Dedifferentiated amniotic fluid mesenchymal stem cell (primary cell): ENCODE measurements at regions not wholly inside any gene's neighbourhood (a gene's known extent, or its start where the extent isn't known, plus 50 kb on each side); places are given as distances from the start of the nearest gene placed in this dataset.
"Not testable (repeated sequence)": the region's sequence is repeated elsewhere in the genome, so short reads cannot be mapped to it uniquely, and the experiment has no call there.

ENCODE experiments used
- DNase-seq: peaks from one replicate; pipeline ENCODE4 v3.0.0-alpha.2; 2016; ENCODE audit errors: extremely low spot score

DNA sequence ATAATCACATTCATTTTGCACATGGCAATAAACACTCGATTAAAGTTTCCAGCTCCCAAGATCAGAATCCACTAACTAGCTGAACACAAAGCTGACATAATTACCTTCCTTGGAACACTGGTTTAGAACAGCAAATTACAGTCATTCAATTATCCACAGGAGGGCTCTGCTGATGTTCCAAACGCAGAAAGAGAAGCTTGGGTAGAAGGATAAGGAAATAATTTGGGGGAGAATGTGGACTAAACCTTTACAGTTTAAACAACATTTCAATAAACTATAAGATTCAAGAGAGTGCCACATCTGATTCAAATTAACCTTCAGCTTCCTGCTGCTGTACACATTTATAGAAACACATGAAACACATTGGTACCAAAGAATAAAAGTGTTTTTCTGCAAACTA is 67.8 kb upstream of the ARL4C start:
- DNase-seq: peak; percentile 48

DNA sequence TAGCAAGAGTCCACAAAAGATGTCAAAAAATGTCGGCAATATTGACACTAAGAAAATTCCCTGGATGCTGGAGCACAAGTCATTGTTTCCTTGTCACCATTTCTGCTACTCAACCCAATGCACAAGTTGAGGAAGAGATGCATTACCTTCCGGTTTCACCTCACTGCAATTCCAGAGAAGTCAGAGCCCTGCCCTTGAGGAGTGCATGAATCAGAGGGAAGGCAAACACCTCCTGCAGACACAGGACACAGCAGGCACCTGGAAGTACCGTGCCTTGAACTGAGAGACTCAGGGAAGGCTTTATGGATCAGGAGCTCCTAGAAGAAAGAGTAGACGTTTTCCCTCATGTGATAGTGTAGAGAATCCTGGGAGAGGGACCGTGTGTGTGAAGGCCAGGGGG is 62.7 kb upstream of the ARL4C start:
- no peak for DNase-seq

DNA sequence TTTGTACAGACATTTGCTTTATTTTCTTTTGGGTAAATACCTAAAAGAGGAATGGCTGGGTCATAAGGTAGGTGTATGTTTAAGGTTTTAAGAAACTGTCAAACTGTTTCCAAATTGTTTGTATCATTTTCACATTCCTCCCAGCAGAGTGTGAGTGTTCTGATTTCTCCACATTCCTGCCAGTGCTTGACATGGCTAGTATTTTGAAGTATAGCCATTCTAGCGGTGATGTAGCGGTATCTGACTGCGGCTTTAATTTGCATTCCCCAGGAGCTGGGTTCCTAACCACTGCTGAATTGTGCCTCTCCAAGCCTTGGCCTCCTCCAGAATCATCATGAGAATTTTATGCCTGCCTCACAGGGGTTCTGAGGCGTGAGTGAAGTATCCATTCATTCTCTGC is 61.8 kb upstream of the ARL4C start:
- no peak for DNase-seq

DNA sequence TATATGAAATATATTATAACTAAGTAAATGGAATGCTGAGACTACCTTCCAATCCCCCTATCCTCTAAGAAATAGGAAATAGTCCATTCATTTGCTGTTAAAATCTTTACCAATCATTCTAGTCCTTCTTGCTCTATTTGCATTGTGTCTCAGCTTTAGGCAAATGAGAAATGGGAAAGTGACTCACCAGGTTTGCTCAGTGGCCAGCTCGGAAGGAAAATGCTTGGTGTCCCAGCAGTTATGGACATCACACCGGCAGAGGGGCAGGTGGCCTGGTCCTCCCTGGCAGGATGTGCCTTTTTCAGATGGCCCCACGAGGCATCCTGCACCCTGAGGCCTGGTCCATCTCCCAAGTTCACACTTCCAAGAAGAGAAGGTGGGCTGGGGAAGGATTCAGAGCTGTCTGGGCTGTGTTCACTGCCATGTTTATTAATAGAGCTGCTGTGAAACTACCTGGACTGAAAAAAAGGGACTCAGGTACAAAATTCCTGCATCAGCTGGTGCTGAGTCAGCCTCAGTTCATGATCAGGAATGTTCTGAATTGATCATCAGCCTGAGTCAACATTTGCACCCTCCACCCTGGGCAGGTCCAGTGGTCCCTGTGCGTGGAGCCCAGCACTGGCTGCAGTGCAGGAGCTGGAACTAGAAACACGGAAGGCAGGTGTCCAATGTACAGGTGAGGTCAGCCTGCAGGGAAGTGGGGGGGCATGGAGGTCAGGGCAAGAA is 60.1 kb upstream of the ARL4C start:
- DNase-seq: no peak

DNA sequence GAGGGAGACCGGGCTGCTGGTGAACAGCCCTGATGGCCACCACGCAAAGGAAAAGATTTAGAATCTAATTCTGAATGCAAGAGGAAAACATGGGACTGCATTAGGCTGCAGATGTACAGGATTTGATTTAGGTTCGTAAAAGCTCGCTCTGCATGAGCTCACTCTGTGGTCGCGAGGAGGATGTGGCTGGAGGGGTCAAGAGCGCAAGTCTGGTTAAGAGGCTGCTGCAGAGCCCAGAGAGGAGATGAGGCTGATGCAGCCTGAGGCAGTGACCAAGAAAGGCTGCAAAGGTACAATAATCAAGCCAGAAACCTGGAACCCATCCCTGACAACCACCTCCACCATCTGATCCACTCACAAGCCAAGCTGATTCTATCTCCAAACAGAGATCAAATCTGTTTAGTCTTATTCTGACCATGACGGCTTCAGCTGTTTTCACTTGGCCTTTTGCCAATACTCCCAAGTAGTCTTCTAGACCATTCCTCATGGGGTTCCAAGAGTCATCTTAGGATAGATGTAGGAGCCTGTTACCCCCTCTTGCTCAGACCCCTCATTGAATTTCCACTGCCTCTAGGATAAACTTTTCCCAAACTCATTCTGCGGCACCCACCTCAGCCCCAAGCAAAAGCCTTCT is 58.9 kb upstream of the ARL4C start:
- no peak for DNase-seq

DNA sequence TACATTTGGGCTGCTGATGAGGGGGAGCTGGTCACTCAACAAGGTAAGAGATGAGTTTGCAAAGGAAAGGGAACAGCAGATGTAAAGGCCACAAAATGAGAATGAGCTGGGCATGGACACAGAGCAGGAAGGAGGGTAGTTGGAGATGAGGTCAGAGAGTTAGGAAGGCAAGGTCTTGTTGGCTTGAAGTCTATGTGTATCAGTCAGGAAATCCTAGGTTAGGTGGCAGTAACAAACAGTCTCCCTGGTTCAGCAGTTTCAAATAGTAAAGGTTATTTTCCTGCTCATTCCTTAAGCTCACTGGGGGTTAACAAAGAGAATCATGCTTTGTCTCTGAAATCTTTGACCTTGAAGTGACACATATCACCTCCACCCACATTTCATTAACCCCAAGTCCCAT is 58.3 kb upstream of the ARL4C start:
- DNase-seq: no peak

DNA sequence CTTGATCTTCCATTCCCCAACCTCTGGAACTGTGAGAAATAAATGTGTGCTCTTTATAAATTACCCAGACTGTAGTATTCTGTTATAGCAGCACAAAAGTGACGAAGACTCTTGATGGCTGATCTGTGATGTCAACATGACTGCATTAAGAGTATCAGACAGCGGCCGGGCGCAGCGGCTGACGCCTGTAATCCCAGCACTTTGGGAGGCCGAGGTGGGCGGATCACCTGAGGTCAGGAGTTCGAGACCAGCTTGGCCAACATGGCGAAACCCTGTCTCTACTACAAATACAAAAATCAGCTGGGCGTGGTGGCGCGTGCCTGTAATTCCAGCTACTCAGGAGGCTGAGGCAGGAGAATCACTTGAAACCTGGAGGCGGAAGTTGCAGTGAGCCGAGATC is 56.3 kb upstream of the ARL4C start:
- not testable (repeated sequence) for DNase-seq

DNA sequence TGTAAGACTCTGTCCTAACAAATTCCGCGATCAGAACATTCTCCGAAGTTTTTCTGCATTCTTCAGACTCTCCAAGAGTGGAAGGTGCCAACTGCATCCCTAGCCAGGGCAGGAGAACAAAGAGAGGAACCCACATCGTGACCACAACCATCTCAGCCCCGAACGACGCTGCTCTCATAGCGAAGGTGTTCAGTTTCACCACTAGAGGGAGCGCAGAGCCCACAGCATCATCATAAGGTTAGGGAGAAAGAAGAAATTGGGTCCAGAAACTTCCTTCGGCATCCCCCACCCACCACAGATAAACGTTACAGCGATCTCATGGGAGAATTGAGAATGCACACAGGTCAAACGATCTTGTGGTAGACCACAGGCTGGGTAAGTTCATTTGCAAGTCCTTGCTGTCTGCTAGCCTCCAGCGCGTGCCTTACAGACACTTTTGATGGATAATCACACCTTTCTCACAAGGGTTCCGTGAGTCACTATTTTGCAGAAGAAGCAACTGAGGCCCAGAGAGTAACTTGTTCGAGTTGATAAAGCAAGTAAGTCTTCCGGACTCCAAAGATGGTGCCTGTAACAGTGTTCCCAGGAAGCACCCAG is 53.7 kb upstream of the ARL4C start:
- peak; percentile 80 for DNase-seq

DNA sequence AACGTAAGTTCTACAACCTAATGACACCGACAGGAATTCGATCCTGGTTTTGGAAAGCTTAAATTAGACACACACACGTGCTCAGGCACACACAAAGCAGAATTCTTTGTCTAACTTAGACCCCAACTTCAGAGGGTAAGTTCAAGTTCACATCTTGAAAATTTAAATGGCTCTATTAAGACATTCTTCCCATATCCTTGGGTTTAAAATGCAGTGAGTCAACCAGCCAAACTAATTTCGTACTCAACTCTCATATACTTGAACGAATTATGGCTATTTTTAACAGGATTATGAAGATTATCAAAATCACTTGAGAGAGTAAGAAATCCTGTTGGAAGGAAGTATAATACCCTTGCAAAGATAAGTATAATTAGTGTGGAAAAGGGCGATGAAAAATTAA is 53.2 kb upstream of the ARL4C start:
- DNase-seq: no peak

DNA sequence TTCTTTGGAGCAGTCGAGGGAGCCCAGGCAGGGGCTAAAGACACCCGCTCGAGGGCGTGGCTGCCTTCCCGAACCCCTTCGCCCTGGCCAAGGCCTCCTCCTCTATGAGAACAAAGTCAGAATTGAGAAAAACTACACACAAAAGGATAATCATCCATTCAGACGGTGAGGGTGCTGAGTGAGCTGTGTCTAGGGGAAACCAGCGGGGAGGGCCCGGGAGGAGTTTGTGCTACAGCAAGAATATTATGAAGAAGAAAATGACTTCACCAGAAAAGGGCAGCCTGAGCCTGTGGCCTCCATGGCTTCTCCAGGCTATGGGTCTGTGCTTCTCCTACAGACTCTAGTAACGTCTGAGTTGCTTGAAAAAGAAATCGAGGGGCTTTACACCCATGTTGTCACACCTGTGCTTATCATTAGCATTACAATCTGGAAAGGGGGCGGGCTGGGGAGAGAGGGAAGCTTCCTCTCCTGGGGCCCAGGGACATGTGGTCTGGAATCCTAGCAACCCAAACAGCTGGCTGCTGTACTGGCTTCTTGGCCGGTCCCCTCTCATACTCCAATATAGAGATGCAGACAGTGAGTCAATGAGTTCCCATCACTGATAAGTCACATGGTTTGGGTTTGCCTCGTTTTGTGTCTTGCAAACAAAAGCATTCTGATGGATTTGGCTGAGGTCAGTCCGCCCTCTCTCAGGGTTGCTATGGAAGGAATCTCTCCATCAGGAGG is 52.0 kb upstream of the ARL4C start:
- DNase-seq: no peak

DNA sequence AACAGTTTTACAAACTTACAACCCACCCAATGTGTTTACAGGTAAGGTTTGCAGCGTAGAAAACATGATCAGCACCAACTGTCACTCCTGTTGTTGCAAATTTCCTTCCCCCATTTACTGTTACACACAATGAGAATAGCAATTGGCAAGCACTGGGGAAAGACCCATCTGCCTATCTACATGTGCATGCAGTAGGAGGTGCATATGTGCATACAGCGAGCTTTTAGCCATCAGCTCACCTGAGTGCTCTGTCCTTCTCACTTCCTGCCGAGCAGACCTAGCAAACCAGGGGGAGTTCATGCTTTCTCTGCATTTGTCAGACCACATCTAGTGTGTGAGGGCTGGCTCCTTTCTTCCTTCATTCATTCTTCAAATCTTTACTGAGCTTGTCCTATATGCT is 49.9 kb upstream of the ARL4C start:
- DNase-seq: no peak
